Upper lobe of right lung (tissue), 1 donor: ENCODE measurements at regions not wholly inside any gene's neighbourhood (a gene's known extent, or its start where the extent isn't known, plus 50 kb on each side); places are given as distances from the start of the nearest gene placed in this dataset.
"Not testable (repeated sequence)": the region's sequence is repeated elsewhere in the genome, so short reads cannot be mapped to it uniquely, and the experiment has no call there.

ENCODE experiments used
- ATAC-seq: fragments of 200-7000 bp; cut with Tn5 transposase; one replicate; pipeline ENCODE4 v1.9.1; 2020; ENCODE audit warnings: mild to moderate bottlenecking, moderate library complexity
- DNase-seq: peaks from one replicate; pipeline ENCODE4 v3.0.0-alpha.2; 2020
- H3K27ac ChIP-seq: fragments of 200-600 bp; one replicate; pipeline ENCODE4 v1.8.0; 2022
- H3K27me3 ChIP-seq: fragments of 200-600 bp; one replicate; pipeline ENCODE4 v1.8.0; 2022; ENCODE audit warnings: mild to moderate bottlenecking
- H3K36me3 ChIP-seq: fragments of 200-600 bp; one replicate; pipeline ENCODE4 v1.8.0; 2022
- H3K4me1 ChIP-seq: fragments of 200-600 bp; one replicate; pipeline ENCODE4 v1.8.0; 2022
- H3K4me3 ChIP-seq: fragments of 200-600 bp; one replicate; pipeline ENCODE4 v1.8.0; 2022; ENCODE audit warnings: mild to moderate bottlenecking
- H3K9me3 ChIP-seq: fragments of 200-600 bp; one replicate; pipeline ENCODE4 v1.8.0; 2022
- intact Hi-C: fragments of 100-400 bp; cut with DNase I; formaldehyde crosslinking; loops from one replicate; pipeline ENCODE4 v1.11.0; 2022
- TF ChIP-seq, protein P1 (sequence below): fragments of 200-600 bp; IDR thresholded peaks from one replicate; pipeline ENCODE4 v1.8.0; 2022; ENCODE audit warnings: antibody characterized with exemption
- donor health status: DM: no; HTN: yes; CAD: no; lungs with severe emphysema.

DNA sequence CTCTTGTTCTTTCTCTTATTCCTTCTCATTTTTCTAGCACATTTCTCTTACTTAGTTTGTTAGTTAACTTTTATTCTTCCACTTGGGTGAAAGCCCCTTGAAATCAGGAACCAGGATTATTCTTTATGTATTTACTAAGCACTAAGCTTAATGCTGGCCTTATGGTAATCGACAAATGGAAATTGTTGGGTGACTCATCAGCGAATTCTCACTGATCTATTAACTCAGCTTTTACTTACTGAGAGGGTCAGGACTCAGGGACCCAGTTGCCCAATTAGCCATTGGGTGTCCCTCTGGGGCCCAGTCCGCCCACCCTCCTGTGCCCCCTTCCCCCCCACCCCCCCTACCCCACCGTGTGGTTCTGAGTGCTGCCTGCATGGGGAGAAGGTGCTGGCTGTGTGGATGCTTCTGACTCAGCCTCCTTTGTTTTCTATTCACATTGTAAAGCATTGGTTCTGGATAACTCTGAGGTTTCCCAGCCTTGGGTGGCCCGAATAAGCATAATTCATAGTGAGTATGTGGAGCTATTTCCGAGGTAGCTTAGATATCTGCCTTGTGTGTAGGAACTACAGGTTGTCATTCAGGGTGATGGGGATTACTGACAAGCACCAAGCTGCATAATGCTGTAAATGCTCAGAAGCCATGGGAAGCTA, 240.9 kb downstream of the FGF9 start:
- intact Hi-C loops: no loop called here

DNA sequence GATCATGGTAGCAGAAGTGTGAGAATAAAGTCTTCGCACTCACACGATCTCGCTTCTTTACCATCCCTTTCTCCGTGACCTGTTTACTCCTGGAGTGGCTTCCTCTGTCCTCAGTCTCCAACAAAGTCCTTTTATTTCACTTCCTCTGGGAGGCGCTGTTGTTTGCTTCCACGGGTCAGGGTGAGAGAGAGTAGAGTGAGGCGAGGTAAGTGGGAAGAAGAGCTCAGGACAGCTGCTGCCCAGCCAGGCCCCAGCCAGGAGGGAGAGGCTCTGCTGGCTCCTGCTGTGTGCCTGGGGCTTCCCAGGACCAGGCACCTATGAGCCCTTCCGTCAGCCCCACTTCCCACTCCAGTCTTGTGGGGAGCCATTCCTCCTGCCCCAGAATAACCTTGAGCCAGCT, 242.1 kb downstream of the FGF9 start:
- intact Hi-C loops: no loop called here
- no peak overlapping the region for H3K4me3 ChIP-seq
- TF ChIP-seq, protein P1, sequence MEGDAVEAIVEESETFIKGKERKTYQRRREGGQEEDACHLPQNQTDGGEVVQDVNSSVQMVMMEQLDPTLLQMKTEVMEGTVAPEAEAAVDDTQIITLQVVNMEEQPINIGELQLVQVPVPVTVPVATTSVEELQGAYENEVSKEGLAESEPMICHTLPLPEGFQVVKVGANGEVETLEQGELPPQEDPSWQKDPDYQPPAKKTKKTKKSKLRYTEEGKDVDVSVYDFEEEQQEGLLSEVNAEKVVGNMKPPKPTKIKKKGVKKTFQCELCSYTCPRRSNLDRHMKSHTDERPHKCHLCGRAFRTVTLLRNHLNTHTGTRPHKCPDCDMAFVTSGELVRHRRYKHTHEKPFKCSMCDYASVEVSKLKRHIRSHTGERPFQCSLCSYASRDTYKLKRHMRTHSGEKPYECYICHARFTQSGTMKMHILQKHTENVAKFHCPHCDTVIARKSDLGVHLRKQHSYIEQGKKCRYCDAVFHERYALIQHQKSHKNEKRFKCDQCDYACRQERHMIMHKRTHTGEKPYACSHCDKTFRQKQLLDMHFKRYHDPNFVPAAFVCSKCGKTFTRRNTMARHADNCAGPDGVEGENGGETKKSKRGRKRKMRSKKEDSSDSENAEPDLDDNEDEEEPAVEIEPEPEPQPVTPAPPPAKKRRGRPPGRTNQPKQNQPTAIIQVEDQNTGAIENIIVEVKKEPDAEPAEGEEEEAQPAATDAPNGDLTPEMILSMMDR: no peak
- H3K36me3 ChIP-seq: no peaks in the 10 kb centered on the region
- ATAC-seq (no peak), DNase-seq (no peak)
- H3K27me3 ChIP-seq: no peaks in the 10 kb centered on the region
- H3K27ac ChIP-seq: no peak overlapping the region
- H3K9me3 ChIP-seq: no peaks in the 10 kb centered on the region
- no peaks in the 10 kb centered on the region for H3K4me1 ChIP-seq

More for the DNA sequence above, 240.9 kb downstream of the FGF9 start:
- H3K9me3 ChIP-seq: no peaks in the 10 kb centered on the region
- H3K36me3 ChIP-seq: no peaks in the 10 kb centered on the region
- no peaks in the 10 kb centered on the region for H3K27me3 ChIP-seq
- H3K27ac ChIP-seq: no peak overlapping the region
- H3K4me3 ChIP-seq: no peak overlapping the region
- ATAC-seq: no peak
- TF ChIP-seq, protein P1: no peak
- H3K4me1 ChIP-seq: no peaks in the 10 kb centered on the region
- DNase-seq: no peak

DNA sequence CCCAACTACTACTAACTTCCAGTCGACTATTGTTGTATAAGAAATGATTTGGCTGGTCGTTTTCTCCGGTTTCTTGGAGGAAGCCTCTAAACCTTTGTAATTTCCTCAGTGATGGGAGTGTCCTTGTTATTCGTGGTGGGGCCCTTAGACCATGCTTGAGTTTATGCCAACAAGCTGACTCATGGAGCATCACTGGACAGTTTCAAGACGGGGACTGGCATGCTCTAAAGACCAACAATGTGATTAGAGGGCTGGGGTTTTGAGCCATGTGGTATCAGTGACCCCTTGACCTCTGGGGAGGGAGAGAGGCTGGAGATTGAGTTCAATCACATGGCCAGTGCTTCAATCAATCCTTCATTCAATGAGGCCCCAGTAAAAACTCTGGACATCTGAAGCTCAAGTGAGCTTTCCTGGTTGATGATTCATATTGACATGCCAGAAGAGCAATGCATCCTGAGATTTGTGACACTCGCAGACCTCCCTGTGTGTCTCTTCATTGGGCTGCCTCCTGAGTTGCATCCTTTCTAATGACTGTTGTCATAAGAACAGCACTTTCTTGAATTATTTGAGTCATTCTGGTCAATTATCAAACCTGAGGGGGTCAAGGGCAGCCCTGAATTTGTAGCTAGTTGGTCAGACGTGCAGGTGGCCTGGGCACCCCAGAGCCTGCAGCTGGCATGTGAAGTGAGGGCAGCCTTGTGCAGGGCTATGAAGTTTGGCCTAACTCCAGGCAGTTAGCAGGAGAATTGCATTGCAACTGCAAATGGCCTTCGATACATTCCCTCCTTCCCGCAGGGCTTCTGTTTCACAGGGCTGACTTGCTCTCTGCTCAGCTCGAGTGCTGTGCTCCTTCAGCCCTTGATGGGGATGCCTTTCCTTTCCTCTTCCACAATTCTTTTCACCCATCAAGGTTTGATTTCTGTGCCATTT, 246.5 kb downstream of the FGF9 start:
- no peaks in the 10 kb centered on the region for H3K9me3 ChIP-seq
- ATAC-seq (no peak), DNase-seq (no peak)
- no peaks in the 10 kb centered on the region for H3K4me1 ChIP-seq
- TF ChIP-seq, protein P1: no peak
- intact Hi-C loops: no loop called here
- H3K36me3 ChIP-seq: no peaks in the 10 kb centered on the region
- H3K27ac ChIP-seq: no peak overlapping the region
- no peaks in the 10 kb centered on the region for H3K27me3 ChIP-seq
- H3K4me3 ChIP-seq: no peak overlapping the region

DNA sequence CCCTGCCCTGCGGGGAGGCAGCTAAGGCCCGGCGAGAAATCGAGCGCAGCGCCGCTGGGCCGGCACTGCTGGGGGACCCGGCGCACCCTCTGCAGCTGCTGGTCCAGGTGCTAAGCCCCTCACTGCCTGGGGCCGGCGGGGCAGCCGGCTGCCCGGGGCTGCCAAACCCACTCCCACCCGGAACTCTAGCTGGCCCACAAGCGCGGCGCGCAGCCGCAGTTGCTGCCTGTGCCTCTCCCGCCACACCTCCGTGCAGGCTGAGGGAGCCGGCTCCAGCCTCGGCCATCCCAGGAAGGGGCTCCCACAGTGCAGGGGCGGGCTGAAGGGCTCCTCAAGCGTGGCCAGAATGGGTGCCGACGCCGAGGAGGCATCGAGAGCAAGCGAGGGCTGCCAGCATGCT, 249.9 kb downstream of the FGF9 start:
- H3K4me1 ChIP-seq, H3K27ac ChIP-seq, H3K9me3 ChIP-seq, intact Hi-C loops, DNase-seq, H3K36me3 ChIP-seq, ATAC-seq, H3K27me3 ChIP-seq, H3K4me3 ChIP-seq: not testable (repeated sequence)

DNA sequence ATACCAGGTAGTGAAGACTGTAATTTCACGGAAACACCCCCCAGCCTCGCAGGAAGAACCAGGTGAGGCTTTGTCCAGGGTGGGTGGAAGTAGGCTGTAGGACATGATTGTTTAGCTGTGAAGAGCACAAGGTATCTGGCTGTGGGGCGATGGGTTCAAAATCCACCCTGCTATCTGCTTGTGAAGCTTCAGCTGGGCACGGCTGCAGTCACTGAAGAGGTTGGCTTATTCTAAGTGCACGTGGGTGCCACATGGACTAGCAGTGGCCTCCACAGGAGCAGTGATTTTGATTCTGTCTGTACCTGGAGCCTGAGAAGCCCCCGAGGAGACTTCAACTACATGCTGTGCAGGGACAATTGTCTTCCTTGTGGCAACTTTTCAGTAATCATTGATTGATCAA, 254.1 kb downstream of the FGF9 start:
- no peak overlapping the region for H3K4me3 ChIP-seq
- DNase-seq (no peak), ATAC-seq (no peak)
- TF ChIP-seq, protein P1: no peak
- intact Hi-C loops: no loop called here
- no peak overlapping the region for H3K27ac ChIP-seq
- no peaks in the 10 kb centered on the region for H3K9me3 ChIP-seq
- no peaks in the 10 kb centered on the region for H3K36me3 ChIP-seq
- H3K27me3 ChIP-seq: no peaks in the 10 kb centered on the region
- H3K4me1 ChIP-seq: no peaks in the 10 kb centered on the region

DNA sequence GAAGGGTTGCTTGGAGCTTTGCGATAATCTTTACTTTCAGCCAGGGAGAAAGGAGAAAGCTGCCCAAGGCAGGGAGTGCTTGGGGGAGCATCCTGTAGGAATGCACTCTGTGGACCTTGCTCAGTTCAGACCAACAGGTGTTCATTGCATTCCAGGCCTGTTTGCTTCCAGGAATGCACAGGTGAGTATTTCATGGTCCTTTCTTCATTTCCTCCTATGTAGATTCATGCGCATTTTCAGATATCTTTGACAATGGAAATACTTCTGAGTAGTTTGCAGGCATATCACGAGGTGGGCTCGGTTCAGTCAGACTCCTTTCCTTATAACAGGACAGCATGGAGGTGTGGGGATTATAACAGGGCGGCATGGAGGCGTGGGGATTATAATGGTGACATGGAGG, 254.8 kb downstream of the FGF9 start:
- ATAC-seq (no peak), DNase-seq (no peak)
- no peak overlapping the region for H3K4me3 ChIP-seq
- no peaks in the 10 kb centered on the region for H3K36me3 ChIP-seq
- no peaks in the 10 kb centered on the region for H3K9me3 ChIP-seq
- no peaks in the 10 kb centered on the region for H3K27me3 ChIP-seq
- no peaks in the 10 kb centered on the region for H3K4me1 ChIP-seq
- intact Hi-C loops: no loop called here
- no peak overlapping the region for H3K27ac ChIP-seq
- TF ChIP-seq, protein P1: no peak
